GM21786 (cell line): ENCODE measurements at regions not wholly inside any gene's neighbourhood (a gene's known extent, or its start where the extent isn't known, plus 50 kb on each side); places are given as distances from the start of the nearest gene placed in this dataset.
"Not testable (repeated sequence)": the region's sequence is repeated elsewhere in the genome, so short reads cannot be mapped to it uniquely, and the experiment has no call there.

Source experiments
- ATAC-seq: cut with Tn5 transposase; IDR thresholded peaks from one replicate; pipeline ENCODE4 v1.9.1; 2021; ENCODE audit not compliant: unreplicated experiment

- ATAC-seq: no peak
These were observed 282.4 kb upstream of the NETO1 start for GRCh38 chr18:73150199-73150598.

GRCh38 chr18:73147590-73147989 is 279.8 kb upstream of the NETO1 start:
- no peak for ATAC-seq

- no peak for ATAC-seq
These were observed 276.2 kb upstream of the NETO1 start for GRCh38 chr18:73144030-73144429.

- peak; percentile 73 for ATAC-seq
These were observed 268.3 kb upstream of the NETO1 start for GRCh38 chr18:73136134-73136533.

DNA sequence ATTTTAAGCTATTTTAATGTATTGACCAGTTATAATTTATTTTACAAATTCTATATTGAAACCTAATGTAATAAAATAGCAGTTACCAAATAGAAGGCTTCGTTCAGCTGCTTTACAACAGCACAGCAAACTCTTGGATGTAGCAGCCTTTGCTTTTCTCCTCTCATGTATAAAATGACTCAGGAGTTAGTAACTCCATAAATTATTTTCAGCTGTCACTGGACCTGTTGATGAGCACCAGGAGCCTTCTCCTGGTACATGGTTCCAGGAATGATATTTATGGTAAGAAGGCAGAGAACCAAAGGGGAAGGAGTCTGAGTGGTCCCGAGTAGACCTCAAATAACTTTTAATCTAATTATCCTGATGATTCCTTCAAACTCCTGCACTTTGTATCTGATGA is 256.4 kb upstream of the NETO1 start:
- no peak for ATAC-seq

DNA sequence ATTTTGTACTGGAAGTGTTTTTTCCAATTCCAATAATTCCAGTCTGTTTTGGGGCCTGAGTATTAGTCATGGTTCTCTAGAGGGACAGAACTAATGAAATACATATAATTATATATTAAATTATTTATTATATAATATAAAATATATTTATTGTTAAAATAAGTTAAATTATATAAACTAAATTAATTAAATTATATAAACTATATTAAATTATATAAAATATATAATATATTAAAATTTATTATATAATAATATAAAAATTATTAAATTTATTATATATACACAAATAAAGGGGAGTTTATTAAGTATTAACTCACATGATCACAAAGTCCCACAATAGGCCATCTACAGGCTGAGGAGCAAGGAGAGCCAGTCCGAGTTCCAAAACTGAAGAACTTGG is 253.4 kb upstream of the NETO1 start:
- ATAC-seq: no peak

- ATAC-seq: no peak
These were observed 252.8 kb upstream of the NETO1 start for GRCh38 chr18:73120626-73121025.

GRCh38 chr18:73119574-73119973 is 251.8 kb upstream of the NETO1 start:
- no peak for ATAC-seq

GRCh38 chr18:73118121-73118816 is 250.5 kb upstream of the NETO1 start:
- ATAC-seq: no peak

GRCh38 chr18:73110307-73110706 is 242.5 kb upstream of the NETO1 start:
- ATAC-seq: no peak

DNA sequence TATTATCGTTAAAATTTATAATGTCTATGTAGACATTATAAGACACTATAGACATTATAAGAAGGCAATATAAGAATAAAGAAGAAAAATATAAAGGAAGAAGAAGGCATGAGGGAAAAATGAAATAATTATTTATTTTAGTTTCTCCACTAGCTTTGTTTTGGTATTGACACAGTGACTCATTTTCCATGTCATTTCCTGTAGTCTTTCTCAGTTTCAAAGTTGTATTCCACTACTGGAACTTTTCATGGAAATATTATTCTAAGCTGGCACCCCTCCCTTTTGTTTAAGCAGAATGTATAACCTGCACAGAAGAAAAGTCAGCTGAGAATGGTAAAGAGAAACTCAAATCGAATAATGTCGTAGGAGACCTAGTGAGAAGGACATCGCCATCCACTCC is 234.2 kb upstream of the NETO1 start:
- ATAC-seq: no peak

GRCh38 chr18:73101491-73101890 is 233.7 kb upstream of the NETO1 start:
- not testable (repeated sequence) for ATAC-seq

GRCh38 chr18:73099759-73100158 is 232.0 kb upstream of the NETO1 start:
- ATAC-seq: no peak

GRCh38 chr18:73093687-73094250 is 226.0 kb upstream of the NETO1 start:
- no peak for ATAC-seq

DNA sequence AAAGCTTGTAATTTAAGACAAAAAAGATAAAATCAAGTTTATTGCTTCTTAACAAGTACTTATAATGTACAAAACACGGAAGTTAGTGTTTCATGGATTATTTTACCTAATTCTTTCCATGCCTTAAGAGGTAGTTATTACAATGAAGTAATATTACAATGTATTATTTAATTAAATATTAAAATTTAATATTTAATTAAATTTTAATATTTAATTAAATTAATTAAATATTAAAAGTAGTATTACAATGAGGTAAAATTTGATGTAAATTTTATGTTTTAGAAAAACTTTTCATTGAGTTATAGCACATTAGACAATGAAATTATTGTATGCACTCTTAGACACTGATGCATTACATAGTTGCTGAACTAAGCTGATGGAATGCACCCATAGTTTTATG is 220.7 kb upstream of the NETO1 start:
- ATAC-seq: no peak

DNA sequence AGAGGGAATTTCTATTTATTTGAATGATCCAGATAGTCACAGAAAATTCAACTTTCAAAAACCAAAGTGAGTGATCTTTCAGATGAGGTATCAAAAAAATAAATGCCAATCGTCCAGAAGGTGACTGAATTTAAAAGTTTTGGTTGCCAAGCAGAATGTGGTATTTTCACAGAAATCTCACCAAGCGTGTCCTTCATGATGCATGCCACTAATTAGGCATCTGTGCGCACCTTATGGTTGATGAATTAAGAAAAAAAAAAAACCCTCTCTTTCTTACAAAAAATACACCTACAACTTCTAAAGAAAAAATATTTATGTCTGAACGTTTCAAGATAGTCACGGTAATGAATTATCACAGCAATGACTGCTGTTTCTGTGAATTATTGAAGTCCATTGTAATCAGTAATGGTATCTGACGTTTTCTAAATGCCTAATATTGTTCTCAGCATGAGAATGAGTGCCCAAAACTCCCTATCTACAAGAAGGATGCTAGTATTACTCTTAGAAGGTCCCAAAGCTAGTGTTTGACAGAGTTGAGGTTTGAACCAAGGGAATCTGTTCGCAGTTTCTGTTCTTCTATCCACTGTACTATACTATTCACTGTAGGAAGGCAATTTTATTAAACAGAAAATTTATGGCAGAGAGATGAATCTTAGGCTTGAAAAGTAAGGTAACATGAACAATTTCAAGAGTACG is 219.6 kb upstream of the NETO1 start:
- no peak for ATAC-seq

DNA sequence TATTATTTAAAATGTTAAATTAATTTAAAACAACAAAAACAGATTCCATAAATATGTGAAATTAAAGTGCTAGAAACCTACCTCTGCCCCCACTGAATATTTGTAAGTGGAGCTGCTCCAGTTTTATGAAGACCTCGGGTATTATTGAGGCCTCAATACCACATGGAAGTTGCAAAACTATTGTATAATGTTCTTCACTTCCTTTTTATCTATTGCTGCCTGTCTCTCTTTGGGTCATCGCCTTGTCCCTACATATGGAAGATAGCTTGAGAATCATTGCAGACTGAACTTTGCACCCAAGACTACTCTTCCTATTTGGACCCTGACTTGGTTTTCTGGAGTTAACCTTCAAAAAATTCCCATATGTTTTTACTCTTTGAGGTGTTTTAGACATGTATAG is 212.1 kb upstream of the NETO1 start:
- no peak for ATAC-seq

GRCh38 chr18:73060666-73061288 is 193.0 kb upstream of the NETO1 start:
- no peak for ATAC-seq

DNA sequence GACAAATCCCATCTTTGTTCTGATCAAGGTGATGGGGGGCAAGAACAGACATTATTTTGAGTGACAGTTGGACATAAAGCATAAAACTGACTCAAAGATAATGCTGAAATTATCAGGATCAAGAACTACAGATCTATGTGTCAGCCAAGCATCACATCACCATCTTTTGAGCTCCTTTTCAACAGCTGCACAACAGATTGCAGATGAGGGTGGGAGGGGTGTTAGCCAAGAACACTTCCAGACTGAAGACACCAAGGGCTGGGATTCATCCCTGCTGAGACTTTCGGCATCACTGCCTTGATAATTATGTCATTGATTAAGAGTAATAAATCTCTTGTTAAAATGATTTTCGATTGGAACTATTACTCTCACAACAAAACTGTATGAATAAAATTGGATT is 191.5 kb upstream of the NETO1 start:
- no peak for ATAC-seq

DNA sequence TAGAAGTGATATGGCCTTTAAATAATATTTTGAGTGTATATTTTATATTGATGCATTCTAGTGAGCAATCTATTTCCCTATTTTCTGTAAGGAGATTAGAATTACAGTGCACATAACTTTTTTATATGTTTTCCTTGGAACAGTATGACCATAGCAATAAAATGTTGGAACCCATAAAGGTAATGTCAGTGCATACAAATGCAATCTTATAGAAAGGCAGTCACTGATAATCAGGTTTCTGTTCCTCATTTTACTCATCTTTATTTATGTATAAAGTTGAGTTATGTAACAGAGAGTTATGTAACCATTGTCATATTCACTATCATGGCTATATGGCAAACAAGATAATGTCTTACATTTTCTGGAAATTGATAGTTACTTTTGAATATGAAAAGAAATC is 179.9 kb upstream of the NETO1 start:
- ATAC-seq: no peak

- ATAC-seq: no peak
These were observed 177.2 kb upstream of the NETO1 start for GRCh38 chr18:73045037-73045436.

DNA sequence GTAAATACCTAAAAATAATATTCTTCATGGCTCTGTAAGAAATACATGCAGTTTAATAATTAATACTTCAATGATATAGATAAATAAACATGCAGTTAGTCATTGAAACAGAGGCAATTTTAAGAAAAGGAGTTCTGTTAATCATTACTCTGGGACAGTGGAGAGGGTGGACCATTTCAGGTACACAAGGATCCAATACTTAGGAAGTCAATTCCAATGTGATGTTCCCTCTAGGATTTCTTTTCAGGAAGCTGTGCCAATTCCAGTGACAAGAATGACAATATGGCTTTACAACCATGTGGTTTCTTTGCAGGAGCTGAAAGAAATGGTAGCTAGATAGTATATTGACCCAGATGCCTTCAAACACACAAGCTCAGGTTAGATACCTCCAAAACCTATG is 175.8 kb upstream of the NETO1 start:
- no peak for ATAC-seq
